Spleen (tissue), 11 donors: ENCODE measurements at regions not wholly inside any gene's neighbourhood (a gene's known extent, or its start where the extent isn't known, plus 50 kb on each side); places are given as distances from the start of the nearest gene placed in this dataset.

Source experiments
- DNase-seq: peaks from one replicate; pipeline ENCODE4 v3.0.0-alpha.2; 2020
- H3K27ac ChIP-seq, 8 donors: fragments of 200-600 bp; sonication (generic) in 7 of 8; 1 replicate in 4 of 8; 2 replicates in 4 of 8; pipeline versions ENCODE4 v1.5.0 to v1.8.0; 2016 to 2021; ENCODE audit warnings: inconsistent platforms in 4 of 8, mild to moderate bottlenecking in 4 of 8, moderate library complexity in 1 of 8
- H3K27me3 ChIP-seq, 7 donors: fragments of 200-600 bp; sonication (generic) in 6 of 7; replicated peaks in 1 of 7; 1 replicate in 4 of 7; 2 replicates in 3 of 7; pipeline versions ENCODE4 v1.5.0 to v1.8.0; 2016 to 2021; ENCODE audit warnings: inconsistent platforms in 3 of 7, mild to moderate bottlenecking in 1 of 7
- H3K36me3 ChIP-seq, 6 donors: fragments of 200-600 bp; sonication (generic) in 5 of 6; 1 replicate in 4 of 6; 2 replicates in 2 of 6; pipeline versions ENCODE4 v1.5.0 to v1.8.0; 2016 to 2021; ENCODE audit warnings: inconsistent platforms in 2 of 6
- H3K4me1 ChIP-seq, 6 donors: fragments of 200-600 bp; sonication (generic) in 5 of 6; 1 replicate in 3 of 6; 2 replicates in 3 of 6; pipeline versions ENCODE4 v1.5.0 to v1.8.0; 2016 to 2021; ENCODE audit warnings: inconsistent platforms in 3 of 6
- H3K4me3 ChIP-seq, 8 donors: fragments of 200-600 bp; sonication (generic) in 7 of 8; 1 replicate in 4 of 8; 2 replicates in 4 of 8; pipeline versions ENCODE4 v1.5.0 to v1.8.0; 2016 to 2021; ENCODE audit warnings: inconsistent platforms in 4 of 8, mild to moderate bottlenecking in 4 of 8, moderate library complexity in 2 of 8
- H3K9me3 ChIP-seq, 8 donors: fragments of 200-600 bp; sonication (generic) in 7 of 8; 1 replicate in 4 of 8; 2 replicates in 4 of 8; pipeline versions ENCODE4 v1.5.0 to v1.8.0; 2016 to 2021; ENCODE audit warnings: inconsistent platforms in 4 of 8
- POLR2A ChIP-seq, 3 donors: fragments of 450-650 bp; IDR thresholded peaks; one replicate each; pipeline ENCODE4 v1.5.1; 2017; ENCODE audit warnings: antibody characterized with exemption in 3 of 3, mild to moderate bottlenecking in 1 of 3
- POLR2AphosphoS5 ChIP-seq, 3 donors: sonication (generic); formaldehyde crosslinking; IDR thresholded peaks; one replicate each; pipeline ENCODE4 v1.5.1; 2017; ENCODE audit warnings: antibody characterized with exemption in 3 of 3
- WGBS, 5 donors: extraction: QIAGEN DNeasy Blood & Tissue Kit in 3 of 5; methylation state at CpG; one replicate each; pipeline versions ENCODE4 v1.1.5 to v1.1.7; 2013 to 2018; 5-methylcytosine and 5-hydroxymethylcytosine counted together
- intact Hi-C: fragments of 100-400 bp; cut with DNase I; formaldehyde crosslinking; loops from one replicate; pipeline ENCODE4 v1.15.0; 2023; ENCODE audit warnings: low total_unique reads
- TF ChIP-seq, protein P1 (sequence below), 11 experiments: fragments of 200-600 bp in 7 of 11; fragments of 450-650 bp in 4 of 11; sonication (generic) in 4 of 11; IDR thresholded peaks in 8 of 11; conservative IDR thresholded peaks in 3 of 11; 1 replicate in 7 of 11; 2 replicates in 4 of 11; pipeline versions ENCODE4 v1.4.0 to v1.8.0; 2016 to 2021; ENCODE audit warnings: antibody characterized with exemption in 11 of 11, inconsistent platforms in 4 of 11, mild to moderate bottlenecking in 1 of 11
- donor health status: healthy with polysubstance abuse.
- donor health status: DM: no; HTN: no; CAD: no; lungs with moderate emphysema.
- donor health status: DM: no; HTN: no; CAD: no.
- donor health status: Bipolar disorder and iron deficiency.
- donor health status: healthy.
- donor health status: DM: no; HTN: no; CAD: no.
- donor health status: DM: yes; HTN: yes; CAD: no.

DNA sequence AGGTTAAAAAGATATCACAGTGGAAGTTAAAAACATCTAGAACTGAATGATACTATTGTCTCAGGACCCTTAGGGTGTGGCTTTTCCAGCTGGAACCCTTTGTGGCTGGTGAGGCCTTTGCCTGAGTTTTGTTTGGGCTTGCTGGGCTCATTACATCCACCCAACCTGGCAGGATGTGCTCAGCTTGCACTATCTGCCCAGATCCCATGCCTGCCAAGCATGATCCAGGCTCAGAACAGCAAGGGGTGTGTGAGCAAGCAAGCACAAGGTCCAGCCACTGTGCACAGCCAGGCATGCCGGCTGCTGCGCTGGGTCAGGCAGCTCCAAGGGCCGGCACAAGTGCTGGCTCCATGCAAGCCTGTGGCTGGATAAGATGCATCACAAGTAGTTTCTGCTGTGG is 512.7 kb upstream of the CDIN1 start:
- TF ChIP-seq, protein P1, sequence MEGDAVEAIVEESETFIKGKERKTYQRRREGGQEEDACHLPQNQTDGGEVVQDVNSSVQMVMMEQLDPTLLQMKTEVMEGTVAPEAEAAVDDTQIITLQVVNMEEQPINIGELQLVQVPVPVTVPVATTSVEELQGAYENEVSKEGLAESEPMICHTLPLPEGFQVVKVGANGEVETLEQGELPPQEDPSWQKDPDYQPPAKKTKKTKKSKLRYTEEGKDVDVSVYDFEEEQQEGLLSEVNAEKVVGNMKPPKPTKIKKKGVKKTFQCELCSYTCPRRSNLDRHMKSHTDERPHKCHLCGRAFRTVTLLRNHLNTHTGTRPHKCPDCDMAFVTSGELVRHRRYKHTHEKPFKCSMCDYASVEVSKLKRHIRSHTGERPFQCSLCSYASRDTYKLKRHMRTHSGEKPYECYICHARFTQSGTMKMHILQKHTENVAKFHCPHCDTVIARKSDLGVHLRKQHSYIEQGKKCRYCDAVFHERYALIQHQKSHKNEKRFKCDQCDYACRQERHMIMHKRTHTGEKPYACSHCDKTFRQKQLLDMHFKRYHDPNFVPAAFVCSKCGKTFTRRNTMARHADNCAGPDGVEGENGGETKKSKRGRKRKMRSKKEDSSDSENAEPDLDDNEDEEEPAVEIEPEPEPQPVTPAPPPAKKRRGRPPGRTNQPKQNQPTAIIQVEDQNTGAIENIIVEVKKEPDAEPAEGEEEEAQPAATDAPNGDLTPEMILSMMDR (IDR thresholded peaks at IDR 0.05 in 8 of 11, conservative IDR thresholded peaks at IDR 0.05 in 3 of 11) = no peak
- TF ChIP-seq POLR2AphosphoS5 (IDR thresholded peaks at IDR 0.05) (no peak), POLR2A (IDR thresholded peaks at IDR 0.05) (no peak)
- H3K36me3 ChIP-seq = no peaks in the 10 kb centered on the region
- H3K4me1 ChIP-seq = no peaks in the 10 kb centered on the region
- WGBS, 5 donors = 87 to 100% (median 96%) methylated on average over 3 of the region's 3 CpGs
- peak; percentile 56 for DNase-seq
- no peak overlapping the region for H3K4me3 ChIP-seq
- peaks cover 0 to 15% (median 0%) of the 10 kb centered on the region in 8 donors for H3K9me3 ChIP-seq
- intact Hi-C loops = no loop called here
- no peak overlapping the region for H3K27ac ChIP-seq
- no peaks in the 10 kb centered on the region for H3K27me3 ChIP-seq

GRCh38 chr15:36067483-36068274 is 511.7 kb upstream of the CDIN1 start:
- DNase-seq = peak; percentile 47
- H3K27me3 ChIP-seq = no peaks in the 10 kb centered on the region
- H3K27ac ChIP-seq = no peak overlapping the region
- H3K4me3 ChIP-seq = no peak overlapping the region
- peaks cover 0 to 15% (median 0%) of the 10 kb centered on the region in 8 donors for H3K9me3 ChIP-seq
- TF ChIP-seq POLR2AphosphoS5 (IDR thresholded peaks at IDR 0.05) (no peak), POLR2A (IDR thresholded peaks at IDR 0.05) (no peak)
- TF ChIP-seq, protein P1 (IDR thresholded peaks at IDR 0.05 in 8 of 11, conservative IDR thresholded peaks at IDR 0.05 in 3 of 11) = no peak
- intact Hi-C loops = no loop called here
- WGBS, 5 donors = 83 to 93% (median 90%) methylated on average over 14 to 21 of the region's 21 CpGs
- H3K36me3 ChIP-seq = no peaks in the 10 kb centered on the region
- no peaks in the 10 kb centered on the region for H3K4me1 ChIP-seq

DNA sequence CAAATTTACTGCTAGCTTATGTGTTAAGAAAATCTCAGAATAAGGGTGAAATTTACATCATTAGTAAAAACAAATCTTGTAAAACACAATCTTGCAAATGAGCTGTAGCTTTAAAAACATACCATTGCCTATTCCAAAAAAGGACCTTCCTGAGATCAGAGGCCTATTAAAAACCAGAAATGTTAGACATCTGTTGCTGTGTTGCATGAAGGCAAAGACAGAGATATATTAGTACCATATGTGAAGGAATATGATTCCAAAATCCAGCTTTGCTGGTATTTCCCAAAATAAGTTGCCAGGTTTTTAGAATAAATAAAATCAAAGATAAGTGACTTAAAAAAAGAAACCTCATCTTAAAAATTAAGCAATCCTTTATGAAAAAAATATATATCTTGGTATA is 504.1 kb upstream of the CDIN1 start:
- intact Hi-C loops = no loop called here
- peaks cover 0 to 15% (median 3%) of the 10 kb centered on the region in 8 donors for H3K9me3 ChIP-seq
- no peak for TF ChIP-seq POLR2A (IDR thresholded peaks at IDR 0.05)
- TF ChIP-seq, protein P1 (IDR thresholded peaks at IDR 0.05 in 8 of 11, conservative IDR thresholded peaks at IDR 0.05 in 3 of 11) = no peak
- TF ChIP-seq POLR2AphosphoS5 (IDR thresholded peaks at IDR 0.05) = no peak
- no peak overlapping the region for H3K4me3 ChIP-seq
- no peaks in the 10 kb centered on the region for H3K36me3 ChIP-seq
- DNase-seq = no peak
- H3K4me1 ChIP-seq = no peaks in the 10 kb centered on the region
- no peak overlapping the region for H3K27ac ChIP-seq
- H3K27me3 ChIP-seq = no peaks in the 10 kb centered on the region

GRCh38 chr15:36079021-36079420 is 500.4 kb upstream of the CDIN1 start:
- Histone ChIP-seq H3K4me3 (no peak overlapping the region), H3K9me3 (peaks cover 0 to 52% (median 34%) of the 10 kb centered on the region in 8 donors), H3K4me1 (no peaks in the 10 kb centered on the region), H3K36me3 (no peaks in the 10 kb centered on the region), H3K27ac (no peak overlapping the region), H3K27me3 (no peaks in the 10 kb centered on the region)
- no peak for DNase-seq
- TF ChIP-seq POLR2AphosphoS5 (IDR thresholded peaks at IDR 0.05) (no peak), POLR2A (IDR thresholded peaks at IDR 0.05) (no peak)
- TF ChIP-seq, protein P1 (IDR thresholded peaks at IDR 0.05 in 8 of 11, conservative IDR thresholded peaks at IDR 0.05 in 3 of 11) = no peak
- intact Hi-C loops = no loop called here
- 57 to 62% (median 59%) methylated on average over 3 of the region's 3 CpGs for whole genome bisulfite sequencing, 5 donors
